RKO (cell line): ENCODE measurements at regions not wholly inside any gene's neighbourhood (a gene's known extent, or its start where the extent isn't known, plus 50 kb on each side); places are given as distances from the start of the nearest gene placed in this dataset.

Experiments used
- DNase-seq: peaks from one replicate; pipeline ENCODE4 v3.0.0-alpha.2; 2016; ENCODE audit warnings: low spot score

DNA sequence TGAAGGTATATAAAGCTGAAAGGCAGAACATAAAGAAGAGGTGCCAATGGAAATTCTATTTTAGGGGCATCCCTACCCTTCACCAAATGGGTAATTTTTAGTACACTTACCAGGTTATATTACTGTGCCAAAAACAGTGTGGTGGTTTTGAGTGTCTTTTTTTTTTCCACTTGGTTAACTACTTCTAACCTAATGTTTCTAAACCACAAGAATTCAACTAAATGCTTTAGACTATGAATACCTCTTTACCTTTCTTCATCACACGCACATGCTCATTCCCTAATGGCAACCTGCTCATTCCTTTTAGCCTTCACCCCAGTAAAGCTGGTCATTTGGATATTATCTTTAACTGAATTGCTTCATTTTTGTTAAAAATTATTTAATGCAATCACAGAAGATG, 215.6 kb downstream of the PIK3R1 start:
- no peak for DNase-seq

DNA sequence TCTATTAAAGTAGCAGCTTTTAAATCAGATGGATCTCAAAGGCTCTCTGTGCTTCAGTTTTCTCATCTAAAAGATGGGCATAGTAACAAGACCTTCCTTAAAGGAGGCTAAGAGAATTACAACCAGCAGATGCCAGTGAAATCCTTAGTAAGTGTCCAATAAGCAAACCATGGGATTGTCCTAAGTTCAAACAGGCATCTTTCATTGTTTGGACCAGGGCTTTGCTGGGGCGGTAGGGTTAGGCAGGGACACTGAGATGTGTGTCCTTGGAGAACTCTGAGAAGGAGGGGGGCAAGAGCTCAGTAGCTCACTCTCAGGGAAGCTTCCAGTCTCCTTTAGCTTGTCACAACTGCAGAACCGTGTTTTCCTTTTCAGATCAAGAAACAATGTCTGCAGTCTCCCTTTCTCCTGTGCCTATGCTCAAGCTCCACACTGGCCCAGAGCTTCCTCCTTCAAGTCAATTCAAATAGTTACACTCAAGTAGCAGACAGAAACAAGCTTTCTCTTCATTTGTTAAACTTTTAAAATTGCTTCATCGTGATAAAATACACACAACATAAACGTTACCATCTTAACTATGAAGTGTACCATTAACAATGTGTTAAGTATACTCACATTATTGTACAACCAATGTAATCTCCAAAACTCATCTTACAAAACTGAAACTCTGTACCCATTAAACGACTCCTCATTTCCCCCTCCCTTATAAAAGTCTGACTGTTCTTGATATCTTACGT, 216.2 kb downstream of the PIK3R1 start:
- no peak for DNase-seq

GRCh38 chr5:68432682-68433081, 217.1 kb downstream of the PIK3R1 start:
- no peak for DNase-seq

DNA sequence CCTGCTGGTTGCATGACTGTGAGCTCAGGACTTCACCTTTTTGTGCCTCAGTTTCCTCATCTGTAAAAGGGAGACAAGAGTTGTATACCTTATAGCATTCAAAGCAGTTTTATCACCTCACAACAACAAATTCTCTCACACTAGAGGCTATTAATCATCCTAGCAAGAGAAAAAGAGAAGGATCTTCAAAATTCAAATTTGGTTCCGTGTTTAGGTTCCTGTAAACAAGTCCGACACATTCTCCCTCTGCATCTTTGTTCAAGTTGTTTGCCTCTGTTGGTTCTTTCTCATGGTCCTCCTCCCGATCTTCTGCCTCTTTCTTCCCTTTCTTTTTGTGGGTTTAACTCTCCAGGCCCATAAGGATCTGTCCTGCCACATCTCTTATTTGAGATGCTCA, 218.0 kb downstream of the PIK3R1 start:
- no peak for DNase-seq

DNA sequence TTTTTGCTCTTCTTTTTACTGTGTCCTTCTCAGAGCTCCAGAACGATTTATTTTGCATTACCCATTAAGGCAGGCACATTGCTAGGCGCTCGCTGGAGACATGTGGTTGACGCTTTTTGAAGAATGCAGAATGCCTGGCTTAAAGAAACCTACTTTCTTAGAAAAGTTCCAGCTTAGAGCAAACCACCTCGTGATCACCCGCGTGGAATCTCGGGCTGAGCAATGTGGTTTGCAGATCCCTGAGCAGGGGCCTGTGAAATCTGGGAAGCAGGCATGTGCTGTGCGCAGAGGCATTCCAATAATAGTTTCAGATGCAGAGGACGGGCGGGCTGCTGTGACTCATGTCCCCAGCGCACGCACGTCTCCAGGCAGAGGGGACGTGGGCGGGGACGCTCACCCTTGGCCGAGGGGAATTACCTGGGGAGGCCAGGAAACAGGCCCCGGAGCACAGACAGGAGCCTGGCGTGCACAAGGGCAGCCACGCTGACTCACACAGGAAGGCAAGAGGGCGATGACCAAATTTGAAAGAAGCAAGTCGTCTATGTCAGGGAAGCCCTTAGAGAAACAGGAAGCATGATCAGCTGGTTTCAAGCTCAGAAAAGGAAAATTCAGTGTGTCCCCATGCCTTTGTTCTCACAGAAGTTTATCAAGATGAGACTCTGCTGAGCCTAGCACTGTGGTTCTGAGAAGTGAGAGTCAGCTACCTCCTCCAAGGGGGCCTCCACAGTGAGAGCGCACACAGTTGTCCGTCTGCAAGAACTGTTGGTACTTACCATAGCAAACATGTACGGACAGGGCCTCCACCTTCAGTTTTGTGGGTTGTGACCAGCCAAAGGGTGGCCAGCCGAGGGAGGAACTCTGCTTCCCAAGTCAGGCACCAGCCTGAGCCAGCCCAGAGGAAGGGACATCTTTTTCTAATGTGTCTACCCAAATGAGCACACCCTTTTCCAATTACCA, 218.6 kb downstream of the PIK3R1 start:
- DNase-seq, result peak; percentile 84

DNA sequence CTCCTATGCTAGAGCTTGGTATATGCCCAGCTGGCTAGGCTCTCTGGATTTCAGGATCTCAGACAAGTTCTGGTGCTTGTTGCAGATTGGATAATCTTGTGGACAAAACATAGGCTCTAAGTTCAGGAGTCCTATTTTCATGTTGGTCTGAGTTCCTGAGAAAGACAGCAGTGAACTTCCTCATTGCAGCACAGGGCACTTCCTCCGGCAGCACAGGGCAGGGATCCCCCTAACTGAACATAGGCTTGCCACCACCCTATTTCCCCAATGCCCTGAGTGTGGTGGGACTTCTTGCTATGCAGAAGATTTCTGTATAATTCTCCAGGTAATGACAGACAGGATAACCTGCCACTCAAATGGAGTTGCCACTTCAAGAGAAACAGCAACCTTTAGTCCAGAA, 220.1 kb downstream of the PIK3R1 start:
- DNase-seq, result no peak

GRCh38 chr5:68436686-68437520, 221.3 kb downstream of the PIK3R1 start:
- DNase-seq, result no peak

GRCh38 chr5:68438876-68439275, 223.3 kb downstream of the PIK3R1 start:
- no peak for DNase-seq

GRCh38 chr5:68440245-68440644, 224.7 kb downstream of the PIK3R1 start:
- DNase-seq, result no peak

GRCh38 chr5:68440651-68441050, 225.1 kb downstream of the PIK3R1 start:
- no peak for DNase-seq

GRCh38 chr5:68441309-68442073, 225.9 kb downstream of the PIK3R1 start:
- no peak for DNase-seq

- DNase-seq, result no peak
These were observed 227.5 kb downstream of the PIK3R1 start for GRCh38 chr5:68443091-68443490.

DNA sequence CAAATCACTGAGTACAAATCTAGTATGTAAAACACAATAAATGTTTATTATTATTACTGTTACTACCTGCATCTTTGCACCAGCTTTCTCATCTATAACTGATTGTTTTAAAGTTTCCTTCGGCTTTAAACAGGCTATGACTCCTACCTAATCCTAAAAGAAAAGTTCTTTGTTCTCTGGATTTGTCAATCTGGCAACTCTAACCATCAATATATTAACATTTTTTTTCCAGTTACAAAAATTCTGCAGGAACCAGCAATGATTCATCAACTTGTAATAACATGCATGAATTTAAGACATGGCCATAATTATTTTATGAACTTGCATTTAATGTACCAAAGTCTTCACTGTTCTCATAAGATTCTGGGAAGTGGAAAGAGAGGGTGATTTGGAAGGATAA, 228.5 kb downstream of the PIK3R1 start:
- no peak for DNase-seq

- DNase-seq, result no peak
These were observed 229.3 kb downstream of the PIK3R1 start for GRCh38 chr5:68444833-68445232.

GRCh38 chr5:68445257-68446069, 229.9 kb downstream of the PIK3R1 start:
- DNase-seq, result no peak

GRCh38 chr5:68446070-68446357, 230.5 kb downstream of the PIK3R1 start:
- no peak for DNase-seq

DNA sequence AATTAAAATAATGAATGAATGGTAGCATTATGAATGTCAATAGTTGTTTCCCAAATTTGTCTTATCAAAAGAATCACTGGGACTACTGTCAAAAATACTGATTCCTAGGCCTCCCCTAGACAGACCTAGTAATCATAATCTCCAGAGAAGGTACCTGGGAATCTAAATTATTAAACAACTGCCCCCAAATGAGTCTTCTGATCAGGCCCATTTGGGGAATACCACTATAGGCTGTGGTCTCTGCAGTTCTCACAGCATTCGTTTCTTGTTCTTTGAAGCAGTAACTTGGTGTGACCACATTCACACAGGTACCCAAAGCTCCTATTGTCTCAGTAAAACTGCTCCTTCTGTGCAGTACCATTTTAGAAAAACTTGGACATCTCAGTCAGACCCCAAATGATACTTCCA, 230.9 kb downstream of the PIK3R1 start:
- no peak for DNase-seq

GRCh38 chr5:68447136-68447929, 231.8 kb downstream of the PIK3R1 start:
- DNase-seq, result no peak

- no peak for DNase-seq
These were observed 233.8 kb downstream of the PIK3R1 start for GRCh38 chr5:68449380-68449779.

DNA sequence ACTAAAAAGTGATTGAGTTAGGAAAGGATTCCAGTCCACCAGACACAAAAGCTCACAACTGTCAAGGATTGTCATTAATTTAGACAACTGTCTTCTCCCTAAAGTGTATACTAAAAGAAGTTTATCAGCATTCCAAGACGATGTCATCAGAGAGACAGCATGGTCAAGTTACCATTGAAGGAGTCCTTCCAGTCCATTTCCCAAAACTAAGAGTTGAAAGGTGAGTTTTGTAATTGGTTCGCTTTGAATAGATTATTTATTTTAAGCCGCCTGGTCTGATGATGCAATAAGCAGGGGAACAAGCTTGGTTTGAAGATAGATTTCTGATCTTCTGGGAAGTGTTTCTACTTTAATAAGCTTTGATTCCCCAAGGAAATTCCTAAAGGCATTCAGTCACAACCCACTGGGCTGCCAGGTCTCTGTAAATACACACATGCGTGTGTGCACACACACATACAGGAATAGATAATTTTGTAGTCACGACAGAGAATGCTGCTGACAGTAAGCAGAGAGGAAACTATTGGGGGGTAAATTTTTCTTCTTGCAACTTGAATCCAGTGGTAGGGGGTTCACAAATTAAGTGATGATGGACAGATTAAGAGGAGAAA, 234.8 kb downstream of the PIK3R1 start:
- DNase-seq, result no peak
